Right lobe of liver (tissue), 4 donors: ENCODE measurements at regions not wholly inside any gene's neighbourhood (a gene's known extent, or its start where the extent isn't known, plus 50 kb on each side); places are given as distances from the start of the nearest gene placed in this dataset.

Source experiments
- POLR2A ChIP-seq: fragments of 450-650 bp; IDR thresholded peaks from one replicate; pipeline ENCODE4 v1.6.1; 2017; ENCODE audit warnings: antibody characterized with exemption, mild to moderate bottlenecking
- TF ChIP-seq, protein P1 (sequence below), 4 donors: fragments of 200-600 bp in 3 of 4; fragments of 450-650 bp in 1 of 4; IDR thresholded peaks; one replicate each; pipeline versions ENCODE4 v1.5.1 to v1.8.0; 2016 to 2022; ENCODE audit warnings: antibody characterized with exemption in 4 of 4, mild to moderate bottlenecking in 2 of 4
- donor health status: DM: no; HTN: no; CAD: no.
- donor health status: DM: no; HTN: no; CAD: no.
- donor health status: DM: no; HTN: yes; CAD: no.

DNA sequence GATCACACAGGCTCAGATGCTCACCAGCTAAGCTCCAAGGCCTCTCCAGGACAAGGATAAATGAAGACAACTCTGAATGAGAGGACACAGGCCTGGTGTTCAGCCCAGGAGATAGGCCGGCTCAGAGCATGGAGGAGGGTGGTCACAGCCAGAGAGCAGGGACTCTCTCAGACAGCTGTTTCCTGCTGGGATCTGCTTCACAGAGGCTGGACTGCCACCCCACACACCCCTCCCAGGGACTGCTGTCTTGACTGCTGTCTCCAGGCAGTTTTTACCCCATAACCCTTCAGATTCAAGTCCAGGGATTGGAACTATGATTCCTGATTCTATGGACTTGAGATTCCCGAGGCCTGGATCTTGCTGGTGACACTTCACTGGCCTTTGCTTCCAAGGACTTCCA lies 89.0 kb downstream of the SMIM20 start:
- TF ChIP-seq POLR2A: no peak
- TF ChIP-seq, protein P1, sequence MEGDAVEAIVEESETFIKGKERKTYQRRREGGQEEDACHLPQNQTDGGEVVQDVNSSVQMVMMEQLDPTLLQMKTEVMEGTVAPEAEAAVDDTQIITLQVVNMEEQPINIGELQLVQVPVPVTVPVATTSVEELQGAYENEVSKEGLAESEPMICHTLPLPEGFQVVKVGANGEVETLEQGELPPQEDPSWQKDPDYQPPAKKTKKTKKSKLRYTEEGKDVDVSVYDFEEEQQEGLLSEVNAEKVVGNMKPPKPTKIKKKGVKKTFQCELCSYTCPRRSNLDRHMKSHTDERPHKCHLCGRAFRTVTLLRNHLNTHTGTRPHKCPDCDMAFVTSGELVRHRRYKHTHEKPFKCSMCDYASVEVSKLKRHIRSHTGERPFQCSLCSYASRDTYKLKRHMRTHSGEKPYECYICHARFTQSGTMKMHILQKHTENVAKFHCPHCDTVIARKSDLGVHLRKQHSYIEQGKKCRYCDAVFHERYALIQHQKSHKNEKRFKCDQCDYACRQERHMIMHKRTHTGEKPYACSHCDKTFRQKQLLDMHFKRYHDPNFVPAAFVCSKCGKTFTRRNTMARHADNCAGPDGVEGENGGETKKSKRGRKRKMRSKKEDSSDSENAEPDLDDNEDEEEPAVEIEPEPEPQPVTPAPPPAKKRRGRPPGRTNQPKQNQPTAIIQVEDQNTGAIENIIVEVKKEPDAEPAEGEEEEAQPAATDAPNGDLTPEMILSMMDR (IDR thresholded peaks at IDR 0.05): no peak
